Thyroid gland (tissue), 4 donors: ENCODE measurements at regions not wholly inside any gene's neighbourhood (a gene's known extent, or its start where the extent isn't known, plus 50 kb on each side); places are given as distances from the start of the nearest gene placed in this dataset.

Source experiments
- DNase-seq, 2 donors: peaks; one replicate each; pipeline ENCODE4 v3.0.0-alpha.2; 2019
- H3K27ac ChIP-seq, 3 donors: fragments of 200-600 bp; sonication (generic); 1 replicate in 2 of 3; 2 replicates in 1 of 3; pipeline ENCODE4 v1.5.1; 2016 to 2019; ENCODE audit warnings: mild to moderate bottlenecking in 1 of 3, moderate library complexity in 1 of 3
- H3K27me3 ChIP-seq: fragments of 200-600 bp; sonication (generic); one replicate; pipeline ENCODE4 v1.5.1; 2019
- H3K36me3 ChIP-seq, 2 donors: fragments of 200-600 bp; sonication (generic); one replicate each; pipeline ENCODE4 v1.5.1; 2016 to 2019
- H3K4me1 ChIP-seq, 2 donors: fragments of 200-600 bp; sonication (generic); one replicate each; pipeline ENCODE4 v1.5.1; 2017 to 2019
- H3K4me3 ChIP-seq, 3 donors: fragments of 200-600 bp; sonication (generic); replicated peaks in 1 of 3; 1 replicate in 2 of 3; 2 replicates in 1 of 3; pipeline ENCODE4 v1.5.1; 2016; ENCODE audit warnings: mild to moderate bottlenecking in 1 of 3
- H3K9me3 ChIP-seq: fragments of 200-600 bp; sonication (generic); one replicate; pipeline ENCODE4 v1.5.1; 2017
- CTCF ChIP-seq, 6 experiments: fragments of 200-600 bp in 3 of 6; fragments of 450-650 bp in 3 of 6; sonication (generic) in 3 of 6; IDR thresholded peaks; one replicate each; pipeline ENCODE4 v1.5.1; 2016 to 2019; ENCODE audit warnings: antibody characterized with exemption in 6 of 6, mild to moderate bottlenecking in 2 of 6, inconsistent platforms in 1 of 6, moderate library complexity in 1 of 6
- POLR2A ChIP-seq, 2 donors: fragments of 450-650 bp; IDR thresholded peaks; one replicate each; pipeline ENCODE4 v1.6.1; 2017; ENCODE audit warnings: antibody characterized with exemption in 2 of 2, mild to moderate bottlenecking in 2 of 2, moderate library complexity in 1 of 2
- WGBS, 2 donors: methylation state at CpG; one replicate each; pipeline ENCODE4 v1.1.5; 2017; 5-methylcytosine and 5-hydroxymethylcytosine counted together
- intact Hi-C: fragments of 100-400 bp; cut with DNase I; formaldehyde crosslinking; loops from one replicate; pipeline ENCODE4 v1.15.1; 2023

- intact Hi-C loops: no loop called here
- Histone ChIP-seq H3K4me1 (no peaks in the 10 kb centered on the region), H3K9me3 (no peaks in the 10 kb centered on the region), H3K4me3 (no peak overlapping the region), H3K36me3 (no peaks in the 10 kb centered on the region), H3K27me3 (no peaks in the 10 kb centered on the region), H3K27ac (no peak overlapping the region)
- 94 to 100% methylated on average over 1 of the region's 1 CpG for WGBS, 2 donors
- TF ChIP-seq POLR2A (IDR thresholded peaks at IDR 0.05) (no peak), CTCF (IDR thresholded peaks at IDR 0.05) (no peak)
- no peak for DNase-seq
Observed at GRCh38 chr11:90332415-90332814, 109.6 kb upstream of the CHORDC1 start.

DNA sequence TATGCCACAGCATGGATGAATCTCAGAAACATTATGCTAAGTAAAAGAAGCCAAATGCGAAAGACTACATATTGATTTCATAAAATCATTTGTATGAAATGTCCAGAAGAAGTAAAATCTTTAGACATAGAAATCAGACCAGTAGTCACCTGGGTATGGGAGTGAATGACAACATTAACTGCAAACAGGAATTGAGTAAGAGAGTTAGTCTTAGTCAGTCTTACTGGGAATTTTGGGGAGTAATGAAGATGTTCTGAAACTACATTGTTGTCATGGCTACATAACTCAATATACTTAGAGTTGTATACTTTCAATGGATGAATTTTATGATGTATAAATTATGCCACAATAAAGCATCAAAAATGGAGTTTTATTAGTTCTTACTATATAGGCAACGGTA is 107.8 kb upstream of the CHORDC1 start:
- 88 to 90% methylated on average over 2 of the region's 2 CpGs for WGBS, 2 donors
- H3K27ac ChIP-seq: no peak overlapping the region
- H3K4me1 ChIP-seq: no peaks in the 10 kb centered on the region
- intact Hi-C loops: no loop called here
- no peaks in the 10 kb centered on the region for H3K9me3 ChIP-seq
- TF ChIP-seq POLR2A (IDR thresholded peaks at IDR 0.05) (no peak), CTCF (IDR thresholded peaks at IDR 0.05) (no peak)
- DNase-seq: no peak
- no peaks in the 10 kb centered on the region for H3K36me3 ChIP-seq
- H3K4me3 ChIP-seq: no peak overlapping the region
- H3K27me3 ChIP-seq: no peaks in the 10 kb centered on the region

DNA sequence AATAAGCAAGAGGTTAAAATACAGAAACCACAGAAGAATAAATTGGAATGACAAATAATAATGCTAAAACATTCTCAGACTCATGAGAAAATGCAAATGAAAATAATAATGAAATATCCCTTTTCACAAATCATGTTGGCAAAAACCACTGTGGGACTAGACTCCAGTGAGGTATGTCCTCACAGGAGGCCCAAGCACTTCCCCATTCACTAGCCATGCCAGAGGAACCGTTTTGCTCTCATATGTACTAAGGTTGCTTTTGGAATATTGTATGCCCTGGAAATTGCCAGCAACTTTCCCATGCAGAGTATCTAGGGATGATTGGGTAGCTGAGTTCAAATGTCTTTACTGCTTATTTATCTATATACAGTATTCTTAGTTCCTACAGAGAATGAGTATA is 106.2 kb upstream of the CHORDC1 start:
- Histone ChIP-seq H3K36me3 (no peaks in the 10 kb centered on the region), H3K9me3 (no peaks in the 10 kb centered on the region), H3K27me3 (no peaks in the 10 kb centered on the region), H3K4me1 (no peaks in the 10 kb centered on the region), H3K4me3 (no peak overlapping the region), H3K27ac (no peak overlapping the region)
- WGBS, 2 donors: 68% methylated on average over 1 of the region's 1 CpG
- TF ChIP-seq POLR2A (IDR thresholded peaks at IDR 0.05): no peak
- TF ChIP-seq CTCF (IDR thresholded peaks at IDR 0.05): no peak
- DNase-seq: no peak
- intact Hi-C loops: no loop called here

- DNase-seq: no peak
- intact Hi-C loops: no loop called here
- Histone ChIP-seq H3K36me3 (no peaks in the 10 kb centered on the region), H3K9me3 (no peaks in the 10 kb centered on the region), H3K4me1 (no peaks in the 10 kb centered on the region), H3K27ac (no peak overlapping the region), H3K4me3 (no peak overlapping the region), H3K27me3 (no peaks in the 10 kb centered on the region)
- WGBS, 2 donors: 26 to 56% methylated on average over 2 of the region's 2 CpGs
- TF ChIP-seq CTCF (IDR thresholded peaks at IDR 0.05): no peak
- no peak for TF ChIP-seq POLR2A (IDR thresholded peaks at IDR 0.05)
Observed at GRCh38 chr11:90326647-90327046, 103.8 kb upstream of the CHORDC1 start.

- H3K4me3 ChIP-seq: no peak overlapping the region
- no peak for TF ChIP-seq POLR2A (IDR thresholded peaks at IDR 0.05)
- TF ChIP-seq CTCF (IDR thresholded peaks at IDR 0.05): no peak
Observed at GRCh38 chr11:90323289-90323688, 100.4 kb upstream of the CHORDC1 start.

More at GRCh38 chr11:90323289-90323688, 100.4 kb upstream of the CHORDC1 start:
- no peaks in the 10 kb centered on the region for H3K27me3 ChIP-seq
- no peaks in the 10 kb centered on the region for H3K36me3 ChIP-seq
- H3K4me1 ChIP-seq: no peaks in the 10 kb centered on the region
- DNase-seq: no peak
- no peak overlapping the region for H3K27ac ChIP-seq
- 88 to 91% methylated on average over 5 of the region's 5 CpGs for WGBS, 2 donors
- no peaks in the 10 kb centered on the region for H3K9me3 ChIP-seq
- intact Hi-C loops: no loop called here
